ENCODE measurements at regions not wholly inside any gene's neighbourhood (a gene's known extent, or its start where the extent isn't known, plus 50 kb on each side); places are given as distances from the start of the nearest gene placed in this dataset.

DNA sequence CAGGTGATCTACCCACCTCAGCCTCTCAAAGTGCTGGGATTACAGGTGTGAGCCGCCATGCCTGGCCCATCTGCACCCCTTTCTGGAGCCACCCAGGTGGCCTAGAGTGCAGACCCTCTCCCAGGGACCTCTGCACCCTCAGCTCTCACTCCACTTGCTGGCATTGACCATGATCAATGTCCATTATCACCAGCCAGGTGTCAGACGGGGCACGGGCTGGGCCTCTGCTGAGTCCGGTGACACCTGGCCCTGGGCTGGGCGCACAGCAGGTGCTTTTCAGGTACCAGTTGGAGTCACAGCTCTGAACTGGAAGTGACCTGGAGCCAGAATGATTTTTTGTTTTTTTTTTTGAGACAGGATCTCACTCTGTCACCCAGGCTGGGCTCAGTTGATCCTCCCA, 91.8 kb upstream of the PMEPA1 start:
- TF ChIP-seq, protein P1, sequence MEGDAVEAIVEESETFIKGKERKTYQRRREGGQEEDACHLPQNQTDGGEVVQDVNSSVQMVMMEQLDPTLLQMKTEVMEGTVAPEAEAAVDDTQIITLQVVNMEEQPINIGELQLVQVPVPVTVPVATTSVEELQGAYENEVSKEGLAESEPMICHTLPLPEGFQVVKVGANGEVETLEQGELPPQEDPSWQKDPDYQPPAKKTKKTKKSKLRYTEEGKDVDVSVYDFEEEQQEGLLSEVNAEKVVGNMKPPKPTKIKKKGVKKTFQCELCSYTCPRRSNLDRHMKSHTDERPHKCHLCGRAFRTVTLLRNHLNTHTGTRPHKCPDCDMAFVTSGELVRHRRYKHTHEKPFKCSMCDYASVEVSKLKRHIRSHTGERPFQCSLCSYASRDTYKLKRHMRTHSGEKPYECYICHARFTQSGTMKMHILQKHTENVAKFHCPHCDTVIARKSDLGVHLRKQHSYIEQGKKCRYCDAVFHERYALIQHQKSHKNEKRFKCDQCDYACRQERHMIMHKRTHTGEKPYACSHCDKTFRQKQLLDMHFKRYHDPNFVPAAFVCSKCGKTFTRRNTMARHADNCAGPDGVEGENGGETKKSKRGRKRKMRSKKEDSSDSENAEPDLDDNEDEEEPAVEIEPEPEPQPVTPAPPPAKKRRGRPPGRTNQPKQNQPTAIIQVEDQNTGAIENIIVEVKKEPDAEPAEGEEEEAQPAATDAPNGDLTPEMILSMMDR (conservative IDR thresholded peaks at IDR 0.05; ENCODE audit: low read depth in 2 of 2), result no peak
- no peak for TF ChIP-seq POLR2AphosphoS5 (IDR thresholded peaks at IDR 0.05; ENCODE audit: low read depth)
- no peak for TF ChIP-seq ZNF114 (CRISPR knock-in tag; IDR thresholded peaks at IDR 0.05)
